GM23248 (cell line): ENCODE measurements at regions not wholly inside any gene's neighbourhood (a gene's known extent, or its start where the extent isn't known, plus 50 kb on each side); places are given as distances from the start of the nearest gene placed in this dataset.

Experiments
- DNase-seq: peaks from one replicate; pipeline ENCODE4 v3.0.0-alpha.2; 2015
- H2AFZ ChIP-seq: fragments of 200-600 bp; sonication (generic); 2 replicates; pipeline ENCODE4 v1.6.1; 2016; ENCODE audit warnings: antibody characterized with exemption
- H3F3A ChIP-seq: fragments of 200-600 bp; sonication (generic); 2 replicates; pipeline ENCODE4 v1.6.1; 2016; ENCODE audit warnings: mild to moderate bottlenecking, antibody characterized with exemption, mixed run types; ENCODE audit not compliant: insufficient read depth
- H3K27ac ChIP-seq: fragments of 200-600 bp; sonication (generic); 2 replicates; pipeline ENCODE4 v1.5.1; 2016; ENCODE audit warnings: mild to moderate bottlenecking
- H3K27me3 ChIP-seq: fragments of 200-600 bp; sonication (generic); replicated peaks from 2 replicates; pipeline ENCODE4 v1.6.1; 2016; ENCODE audit warnings: mild to moderate bottlenecking; ENCODE audit not compliant: insufficient read depth
- H3K36me3 ChIP-seq: fragments of 200-600 bp; sonication (generic); 2 replicates; pipeline ENCODE4 v1.6.1; 2016; ENCODE audit warnings: low read depth, mild to moderate bottlenecking
- H3K4me1 ChIP-seq: fragments of 200-600 bp; sonication (generic); 2 replicates; pipeline ENCODE4 v1.6.1; 2016; ENCODE audit warnings: mild to moderate bottlenecking; ENCODE audit not compliant: insufficient read depth
- H3K4me2 ChIP-seq: fragments of 200-600 bp; sonication (generic); one replicate; pipeline ENCODE4 v1.6.1; 2016; ENCODE audit warnings: mild to moderate bottlenecking; ENCODE audit not compliant: unreplicated experiment
- H3K4me3 ChIP-seq: fragments of 200-600 bp; sonication (generic); 2 replicates; pipeline ENCODE4 v1.5.1; 2016; ENCODE audit warnings: mild to moderate bottlenecking
- H3K79me2 ChIP-seq: fragments of 200-600 bp; sonication (generic); 2 replicates; pipeline ENCODE4 v1.6.1; 2016; ENCODE audit warnings: mild to moderate bottlenecking; ENCODE audit not compliant: insufficient read depth
- H3K9ac ChIP-seq: fragments of 200-600 bp; sonication (generic); 2 replicates; pipeline ENCODE4 v1.6.1; 2016; ENCODE audit warnings: mild to moderate bottlenecking
- H3K9me2 ChIP-seq: fragments of 200-600 bp; sonication (generic); 2 replicates; pipeline ENCODE4 v1.6.1; 2016; ENCODE audit warnings: mixed run types, mild to moderate bottlenecking, moderate library complexity; ENCODE audit not compliant: insufficient read depth
- H3K9me3 ChIP-seq: fragments of 200-600 bp; sonication (generic); one replicate; pipeline ENCODE4 v1.6.1; 2017; ENCODE audit warnings: low read depth
- H4K20me1 ChIP-seq: fragments of 200-600 bp; sonication (generic); 2 replicates; pipeline ENCODE4 v1.6.0; 2016; ENCODE audit not compliant: insufficient read depth
- EZH2 ChIP-seq: fragments of 200-600 bp; sonication (generic); IDR thresholded peaks from 2 replicates; pipeline ENCODE4 v1.6.1; 2018; ENCODE audit warnings: antibody characterized with exemption, mild to moderate bottlenecking; ENCODE audit not compliant: insufficient read depth, poor library complexity, severe bottlenecking
- EZH2phosphoT487 ChIP-seq: fragments of 200-600 bp; sonication (generic); IDR thresholded peaks from 2 replicates; pipeline ENCODE4 v1.6.1; 2018; ENCODE audit warnings: antibody characterized with exemption, moderate library complexity, mild to moderate bottlenecking, low read depth; ENCODE audit not compliant: insufficient read depth
- WGBS, 2 experiments: methylation state at CpG; one replicate each; pipeline ENCODE4 v1.1.6; 2015 to 2017; ENCODE audit warnings: low lambda C conversion rate in 2 of 2, low coverage in 1 of 2; ENCODE audit errors: missing lambda C conversion rate in 2 of 2; 5-methylcytosine and 5-hydroxymethylcytosine counted together
- in situ Hi-C: fragments of 300-500 bp; cut with MboI; formaldehyde crosslinking; loops from 2 replicates; pipeline ENCODE4 v1.15.0; 2020

GRCh38 chr11:134916421-134917213, 504.6 kb upstream of the B3GAT1 start:
- Histone ChIP-seq H3K9me3 (no peaks in the 10 kb centered on the region), H3K27me3 (no peaks in the 10 kb centered on the region; the same call in 1 of the 2 replicates), H3K9me2 (no peaks in the 10 kb centered on the region), H2AFZ (no peak overlapping the region), H3K4me3 (no peak overlapping the region), H3K79me2 (no peaks in the 10 kb centered on the region), H3K36me3 (no peaks in the 10 kb centered on the region), H4K20me1 (no peaks in the 10 kb centered on the region), H3K9ac (no peak overlapping the region), H3K4me2 (no peak overlapping the region), H3F3A (no peaks in the 10 kb centered on the region), H3K4me1 (no peaks in the 10 kb centered on the region), H3K27ac (no peak overlapping the region)
- WGBS, 2 experiments: 27 to 34% methylated on average over 9 of the region's 9 CpGs
- in situ Hi-C loops: no loop called here
- TF ChIP-seq EZH2phosphoT487: no peak
- no peak for TF ChIP-seq EZH2
- DNase-seq: no peak

- no peak overlapping the region for H2AFZ ChIP-seq
- no peaks in the 10 kb centered on the region for H3K9me2 ChIP-seq
- H3K27me3 ChIP-seq: no peaks in the 10 kb centered on the region; the same call in 1 of the 2 replicates
- no peak for TF ChIP-seq EZH2phosphoT487
- DNase-seq: no peak
- H3K4me3 ChIP-seq: no peak overlapping the region
- no peaks in the 10 kb centered on the region for H4K20me1 ChIP-seq
- H3F3A ChIP-seq: no peaks in the 10 kb centered on the region
- no peaks in the 10 kb centered on the region for H3K4me1 ChIP-seq
- no peaks in the 10 kb centered on the region for H3K79me2 ChIP-seq
- in situ Hi-C loops: no loop called here
- no peak overlapping the region for H3K9ac ChIP-seq
- H3K9me3 ChIP-seq: no peaks in the 10 kb centered on the region
- no peaks in the 10 kb centered on the region for H3K36me3 ChIP-seq
- 20 to 27% methylated on average over 5 of the region's 5 CpGs for WGBS, 2 experiments
- no peak overlapping the region for H3K4me2 ChIP-seq
- no peak overlapping the region for H3K27ac ChIP-seq
Measured at GRCh38 chr11:134915881-134916280, 503.8 kb upstream of the B3GAT1 start.

GRCh38 chr11:134915212-134915611, 503.2 kb upstream of the B3GAT1 start:
- Histone ChIP-seq H3K9me3 (no peaks in the 10 kb centered on the region), H3K9me2 (no peaks in the 10 kb centered on the region), H3K27ac (no peak overlapping the region), H3K4me3 (no peak overlapping the region), H3F3A (no peaks in the 10 kb centered on the region), H3K4me1 (no peaks in the 10 kb centered on the region), H4K20me1 (no peaks in the 10 kb centered on the region), H3K9ac (no peak overlapping the region), H2AFZ (no peak overlapping the region), H3K36me3 (no peaks in the 10 kb centered on the region), H3K27me3 (no peaks in the 10 kb centered on the region; the same call in 1 of the 2 replicates), H3K79me2 (no peaks in the 10 kb centered on the region), H3K4me2 (no peak overlapping the region)
- DNase-seq: peak; percentile 1
- WGBS, 2 experiments: 12 to 14% methylated on average over 8 of the region's 8 CpGs
- in situ Hi-C loops: no loop called here
- TF ChIP-seq EZH2phosphoT487 (no peak), EZH2 (no peak)

GRCh38 chr11:134913999-134914590, 502.1 kb upstream of the B3GAT1 start:
- Histone ChIP-seq H3K9ac (no peak overlapping the region), H3K79me2 (no peaks in the 10 kb centered on the region), H3K4me2 (no peak overlapping the region), H3K4me1 (no peaks in the 10 kb centered on the region), H3K27ac (no peak overlapping the region), H3K36me3 (no peaks in the 10 kb centered on the region), H2AFZ (no peak overlapping the region), H3K9me2 (no peaks in the 10 kb centered on the region), H3F3A (no peaks in the 10 kb centered on the region), H3K27me3 (no peaks in the 10 kb centered on the region; the same call in 1 of the 2 replicates), H4K20me1 (no peaks in the 10 kb centered on the region), H3K9me3 (no peaks in the 10 kb centered on the region), H3K4me3 (no peak overlapping the region)
- WGBS, 2 experiments: 40 to 42% methylated on average over 12 of the region's 12 CpGs
- in situ Hi-C loops: no loop called here
- no peak for DNase-seq
- no peak for TF ChIP-seq EZH2phosphoT487
- no peak for TF ChIP-seq EZH2
